SK-N-SH treated with all-trans-retinoic acid at 6 μM for 48 hours (cell line): ENCODE measurements at regions not wholly inside any gene's neighbourhood (a gene's known extent, or its start where the extent isn't known, plus 50 kb on each side); places are given as distances from the start of the nearest gene placed in this dataset.
"Not testable (repeated sequence)": the region's sequence is repeated elsewhere in the genome, so short reads cannot be mapped to it uniquely, and the experiment has no call there.

ENCODE experiments used
- ATAC-seq: fragments of 200-7000 bp; cut with Tn5 transposase; 3 replicates; pipeline ENCODE4 v1.9.1; 2020; ENCODE audit warnings: mild to moderate bottlenecking, moderate library complexity
- ARNTL ChIP-seq: fragments of 450-650 bp; formaldehyde crosslinking; IDR thresholded peaks from 2 replicates; pipeline ENCODE4 v1.5.0; 2020; ENCODE audit warnings: low read depth, mild to moderate bottlenecking, moderate library complexity, borderline replicate concordance
- BACH2 ChIP-seq: fragments of 250-450 bp; sonication (Bioruptor Pico); IDR thresholded peaks from 2 replicates; pipeline ENCODE4 v1.9.0; 2021; ENCODE audit warnings: mild to moderate bottlenecking, borderline replicate concordance
- CREB5 ChIP-seq: fragments of 250-450 bp; sonication (Bioruptor Pico); IDR thresholded peaks from 2 replicates; pipeline ENCODE4 v1.5.1; 2020; ENCODE audit warnings: low read depth, mild to moderate bottlenecking, moderate library complexity
- CSDC2 ChIP-seq: fragments of 250-450 bp; sonication (Bioruptor Pico); IDR thresholded peaks from 2 replicates; pipeline ENCODE4 v1.5.0; 2020; ENCODE audit warnings: mild to moderate bottlenecking, moderate library complexity
- ESRRG ChIP-seq: fragments of 250-450 bp; sonication (Bioruptor Pico); IDR thresholded peaks from 2 replicates; pipeline ENCODE4 v1.6.1; 2021; ENCODE audit warnings: mild to moderate bottlenecking
- GLIS3 ChIP-seq: fragments of 250-450 bp; sonication (Bioruptor Pico); IDR thresholded peaks from 2 replicates; pipeline ENCODE4 v1.5.0; 2020; ENCODE audit warnings: mild to moderate bottlenecking, moderate library complexity
- OSR1 ChIP-seq: fragments of 250-450 bp; sonication (Bioruptor Pico); IDR thresholded peaks from 2 replicates; pipeline ENCODE4 v1.8.0; 2022; ENCODE audit warnings: moderate library complexity, mild to moderate bottlenecking, inconsistent platforms
- POU6F1 ChIP-seq: fragments of 250-450 bp; sonication (Bioruptor Pico); IDR thresholded peaks from 2 replicates; pipeline ENCODE4 v1.8.0; 2021; ENCODE audit warnings: low read depth, mild to moderate bottlenecking, moderate library complexity, borderline replicate concordance
- PPARA ChIP-seq: fragments of 250-450 bp; sonication (Bioruptor Pico); IDR thresholded peaks from 2 replicates; pipeline ENCODE4 v1.5.0; 2020; ENCODE audit warnings: mild to moderate bottlenecking, borderline replicate concordance
- SNAI2 ChIP-seq: fragments of 250-450 bp; sonication (Bioruptor Pico); IDR thresholded peaks from 2 replicates; pipeline ENCODE4 v1.5.0; 2020; ENCODE audit warnings: mild to moderate bottlenecking, moderate library complexity
- TCF4 ChIP-seq: fragments of 250-450 bp; sonication (Bioruptor Pico); IDR thresholded peaks from 2 replicates; pipeline ENCODE4 v1.8.0; 2021; ENCODE audit warnings: mild to moderate bottlenecking, moderate library complexity, borderline replicate concordance
- TOX ChIP-seq: fragments of 250-450 bp; sonication (Bioruptor Pico); IDR thresholded peaks from 2 replicates; pipeline ENCODE4 v1.8.0; 2021; ENCODE audit warnings: mild to moderate bottlenecking, moderate library complexity, borderline replicate concordance
- ZC3H10 ChIP-seq: fragments of 250-450 bp; sonication (Bioruptor Pico); IDR thresholded peaks from 2 replicates; pipeline ENCODE4 v1.5.1; 2021; ENCODE audit warnings: mild to moderate bottlenecking, moderate library complexity
- ZFP3 ChIP-seq: fragments of 250-450 bp; sonication (Bioruptor Pico); IDR thresholded peaks from 2 replicates; pipeline ENCODE4 v1.5.0; 2020; ENCODE audit warnings: mild to moderate bottlenecking, moderate library complexity
- ZFP30 ChIP-seq: fragments of 450-650 bp; formaldehyde crosslinking; IDR thresholded peaks from 2 replicates; pipeline ENCODE4 v1.5.0; 2022; ENCODE audit warnings: mild to moderate bottlenecking, moderate library complexity
- ZNF565 ChIP-seq: fragments of 450-650 bp; formaldehyde crosslinking; conservative IDR thresholded peaks from 2 replicates; pipeline ENCODE4 v1.5.0; 2020; ENCODE audit warnings: low read depth, mild to moderate bottlenecking, moderate library complexity
- ZNF70 ChIP-seq: fragments of 450-650 bp; formaldehyde crosslinking; IDR thresholded peaks from 2 replicates; pipeline ENCODE4 v1.5.0; 2020; ENCODE audit warnings: mild to moderate bottlenecking, moderate library complexity
- TF ChIP-seq, protein P1 (sequence below): fragments of 250-450 bp; sonication (Bioruptor Pico); IDR thresholded peaks from 2 replicates; pipeline ENCODE4 v1.5.1; 2021; ENCODE audit warnings: mild to moderate bottlenecking, moderate library complexity
- TF ChIP-seq, protein P2 (sequence below): fragments of 250-450 bp; sonication (Bioruptor Pico); IDR thresholded peaks from 2 replicates; pipeline ENCODE4 v1.8.0; 2020; ENCODE audit warnings: mild to moderate bottlenecking, moderate library complexity, borderline replicate concordance
- TF ChIP-seq, protein P3 (sequence below): fragments of 250-450 bp; sonication (Bioruptor Pico); IDR thresholded peaks from 2 replicates; pipeline ENCODE4 v1.5.0; 2020; ENCODE audit warnings: mild to moderate bottlenecking, moderate library complexity

- TF ChIP-seq ZFP3 (CRISPR knock-in tag) (no peak), TOX (CRISPR knock-in tag) (no peak), BACH2 (CRISPR knock-in tag) (no peak), CREB5 (no peak), ZNF565 (CRISPR knock-in tag) (no peak), CSDC2 (no peak), ARNTL (CRISPR knock-in tag) (no peak), ZFP30 (no peak), TCF4 (CRISPR knock-in tag) (no peak), ZNF70 (CRISPR knock-in tag) (no peak), ZC3H10 (CRISPR knock-in tag) (no peak), OSR1 (no peak), PPARA (CRISPR knock-in tag) (no peak), POU6F1 (CRISPR knock-in tag) (no peak), GLIS3 (CRISPR knock-in tag) (no peak), ESRRG (no peak), SNAI2 (CRISPR knock-in tag) (no peak)
- TF ChIP-seq, protein P1, sequence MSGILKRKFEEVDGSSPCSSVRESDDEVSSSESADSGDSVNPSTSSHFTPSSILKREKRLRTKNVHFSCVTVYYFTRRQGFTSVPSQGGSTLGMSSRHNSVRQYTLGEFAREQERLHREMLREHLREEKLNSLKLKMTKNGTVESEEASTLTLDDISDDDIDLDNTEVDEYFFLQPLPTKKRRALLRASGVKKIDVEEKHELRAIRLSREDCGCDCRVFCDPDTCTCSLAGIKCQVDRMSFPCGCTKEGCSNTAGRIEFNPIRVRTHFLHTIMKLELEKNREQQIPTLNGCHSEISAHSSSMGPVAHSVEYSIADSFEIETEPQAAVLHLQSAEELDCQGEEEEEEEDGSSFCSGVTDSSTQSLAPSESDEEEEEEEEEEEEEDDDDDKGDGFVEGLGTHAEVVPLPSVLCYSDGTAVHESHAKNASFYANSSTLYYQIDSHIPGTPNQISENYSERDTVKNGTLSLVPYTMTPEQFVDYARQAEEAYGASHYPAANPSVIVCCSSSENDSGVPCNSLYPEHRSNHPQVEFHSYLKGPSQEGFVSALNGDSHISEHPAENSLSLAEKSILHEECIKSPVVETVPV = no peak
- TF ChIP-seq, protein P2, sequence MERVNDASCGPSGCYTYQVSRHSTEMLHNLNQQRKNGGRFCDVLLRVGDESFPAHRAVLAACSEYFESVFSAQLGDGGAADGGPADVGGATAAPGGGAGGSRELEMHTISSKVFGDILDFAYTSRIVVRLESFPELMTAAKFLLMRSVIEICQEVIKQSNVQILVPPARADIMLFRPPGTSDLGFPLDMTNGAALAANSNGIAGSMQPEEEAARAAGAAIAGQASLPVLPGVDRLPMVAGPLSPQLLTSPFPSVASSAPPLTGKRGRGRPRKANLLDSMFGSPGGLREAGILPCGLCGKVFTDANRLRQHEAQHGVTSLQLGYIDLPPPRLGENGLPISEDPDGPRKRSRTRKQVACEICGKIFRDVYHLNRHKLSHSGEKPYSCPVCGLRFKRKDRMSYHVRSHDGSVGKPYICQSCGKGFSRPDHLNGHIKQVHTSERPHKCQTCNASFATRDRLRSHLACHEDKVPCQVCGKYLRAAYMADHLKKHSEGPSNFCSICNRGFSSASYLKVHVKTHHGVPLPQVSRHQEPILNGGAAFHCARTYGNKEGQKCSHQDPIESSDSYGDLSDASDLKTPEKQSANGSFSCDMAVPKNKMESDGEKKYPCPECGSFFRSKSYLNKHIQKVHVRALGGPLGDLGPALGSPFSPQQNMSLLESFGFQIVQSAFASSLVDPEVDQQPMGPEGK (CRISPR knock-in tag) = no peak
- TF ChIP-seq, protein P3, sequence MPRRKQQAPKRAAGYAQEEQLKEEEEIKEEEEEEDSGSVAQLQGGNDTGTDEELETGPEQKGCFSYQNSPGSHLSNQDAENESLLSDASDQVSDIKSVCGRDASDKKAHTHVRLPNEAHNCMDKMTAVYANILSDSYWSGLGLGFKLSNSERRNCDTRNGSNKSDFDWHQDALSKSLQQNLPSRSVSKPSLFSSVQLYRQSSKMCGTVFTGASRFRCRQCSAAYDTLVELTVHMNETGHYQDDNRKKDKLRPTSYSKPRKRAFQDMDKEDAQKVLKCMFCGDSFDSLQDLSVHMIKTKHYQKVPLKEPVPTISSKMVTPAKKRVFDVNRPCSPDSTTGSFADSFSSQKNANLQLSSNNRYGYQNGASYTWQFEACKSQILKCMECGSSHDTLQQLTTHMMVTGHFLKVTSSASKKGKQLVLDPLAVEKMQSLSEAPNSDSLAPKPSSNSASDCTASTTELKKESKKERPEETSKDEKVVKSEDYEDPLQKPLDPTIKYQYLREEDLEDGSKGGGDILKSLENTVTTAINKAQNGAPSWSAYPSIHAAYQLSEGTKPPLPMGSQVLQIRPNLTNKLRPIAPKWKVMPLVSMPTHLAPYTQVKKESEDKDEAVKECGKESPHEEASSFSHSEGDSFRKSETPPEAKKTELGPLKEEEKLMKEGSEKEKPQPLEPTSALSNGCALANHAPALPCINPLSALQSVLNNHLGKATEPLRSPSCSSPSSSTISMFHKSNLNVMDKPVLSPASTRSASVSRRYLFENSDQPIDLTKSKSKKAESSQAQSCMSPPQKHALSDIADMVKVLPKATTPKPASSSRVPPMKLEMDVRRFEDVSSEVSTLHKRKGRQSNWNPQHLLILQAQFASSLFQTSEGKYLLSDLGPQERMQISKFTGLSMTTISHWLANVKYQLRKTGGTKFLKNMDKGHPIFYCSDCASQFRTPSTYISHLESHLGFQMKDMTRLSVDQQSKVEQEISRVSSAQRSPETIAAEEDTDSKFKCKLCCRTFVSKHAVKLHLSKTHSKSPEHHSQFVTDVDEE (CRISPR knock-in tag) = no peak
- ATAC-seq = no peak
These were observed 152.7 kb upstream of the POC5 start for GRCh38 chr5:75869891-75870290.

DNA sequence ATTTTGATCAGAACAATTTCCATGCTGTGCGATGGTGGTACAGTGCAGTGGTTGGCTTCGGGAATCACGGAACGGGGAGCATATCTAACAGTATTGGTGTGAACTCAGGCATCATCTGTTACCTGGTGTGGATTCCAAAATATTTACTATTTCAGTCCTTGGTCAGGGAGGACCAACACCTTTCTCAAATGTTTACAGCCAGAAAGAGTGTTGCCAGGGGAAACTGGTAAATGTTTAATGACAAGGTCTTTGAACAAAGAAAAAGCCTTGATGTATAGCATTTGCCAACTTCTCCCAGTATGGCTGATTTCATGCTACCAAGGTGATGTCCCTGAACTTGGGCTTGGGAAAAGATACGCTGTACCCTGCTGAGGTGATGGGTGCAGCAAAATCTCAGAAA lies 145.6 kb upstream of the POC5 start:
- no peak for ATAC-seq
- TF ChIP-seq CSDC2 (no peak), ARNTL (CRISPR knock-in tag) (no peak)
- TF ChIP-seq, protein P1 = no peak
- TF ChIP-seq, all 23 proteins: peak for 0

- ATAC-seq = not testable (repeated sequence)
These were observed 142.4 kb upstream of the POC5 start for GRCh38 chr5:75859621-75860020.
